NCI-H146 (cell line): ENCODE measurements at regions not wholly inside any gene's neighbourhood (a gene's known extent, or its start where the extent isn't known, plus 50 kb on each side); places are given as distances from the start of the nearest gene placed in this dataset.

ENCODE experiments used
- DNase-seq: peaks from one replicate; lab custom pipeline; 2025; lab: John Stamatoyannopoulos, UW

DNA sequence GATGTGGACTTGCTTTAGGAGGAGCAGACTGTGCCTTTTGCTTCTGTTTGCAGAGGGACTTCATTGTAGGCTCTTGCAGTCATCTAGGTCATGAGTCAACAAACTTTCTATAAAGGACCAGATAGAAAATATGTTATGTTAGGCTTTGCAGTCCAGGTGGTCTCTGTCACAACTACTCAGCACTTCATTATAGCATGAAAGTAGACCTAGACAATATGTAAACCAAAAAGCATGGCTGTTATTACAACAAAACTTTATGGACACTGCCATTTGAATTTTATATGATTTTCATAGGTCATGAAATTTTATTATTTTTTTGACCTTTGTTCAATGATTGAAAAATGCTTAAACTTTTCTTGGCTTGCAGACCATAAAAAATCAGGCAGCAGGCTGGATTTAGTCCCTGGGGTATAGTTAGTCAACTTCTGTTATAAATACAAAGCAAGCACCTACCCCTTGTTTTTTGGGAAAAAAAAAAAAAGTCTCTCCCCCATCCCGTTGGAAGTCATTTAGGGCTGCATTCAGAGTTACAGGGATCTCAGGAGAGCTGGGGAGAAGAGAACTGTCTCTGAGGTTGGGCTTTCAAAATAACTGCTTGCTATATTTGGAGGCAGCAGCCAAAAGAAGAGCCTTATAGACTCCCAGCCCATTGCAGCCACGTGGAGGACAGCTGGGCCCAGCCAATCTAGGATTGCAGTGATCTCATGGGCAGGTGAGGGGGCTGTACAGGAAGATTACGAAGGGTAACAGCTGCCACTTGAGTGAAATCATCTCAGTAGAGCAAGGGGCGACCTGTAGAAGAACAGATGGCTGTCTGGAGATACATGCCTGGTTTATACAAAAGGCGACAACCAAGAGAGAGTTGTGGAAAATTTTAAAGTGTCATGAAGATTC, 136.6 kb upstream of the TNC start:
- DNase-seq, result no peak

DNA sequence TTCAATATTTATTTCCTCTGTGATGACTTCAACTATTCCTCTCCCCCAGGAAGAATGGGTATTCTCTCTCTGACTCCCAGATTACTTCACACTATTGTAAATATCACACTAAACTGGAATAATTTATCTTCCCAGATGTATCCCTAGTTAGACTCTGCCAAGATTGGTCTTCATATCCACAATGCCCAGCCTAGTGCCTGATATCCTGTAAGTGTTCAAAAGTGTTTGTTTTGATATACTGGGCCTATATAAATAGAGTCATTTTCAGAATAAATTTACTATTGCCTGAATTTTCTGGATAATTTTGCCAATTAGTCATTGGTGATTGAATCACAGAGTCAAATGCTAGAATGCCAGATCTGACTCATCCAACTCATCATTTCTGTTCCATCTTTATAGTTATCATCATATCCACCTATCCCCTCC, 143.7 kb upstream of the TNC start:
- DNase-seq, result no peak

DNA sequence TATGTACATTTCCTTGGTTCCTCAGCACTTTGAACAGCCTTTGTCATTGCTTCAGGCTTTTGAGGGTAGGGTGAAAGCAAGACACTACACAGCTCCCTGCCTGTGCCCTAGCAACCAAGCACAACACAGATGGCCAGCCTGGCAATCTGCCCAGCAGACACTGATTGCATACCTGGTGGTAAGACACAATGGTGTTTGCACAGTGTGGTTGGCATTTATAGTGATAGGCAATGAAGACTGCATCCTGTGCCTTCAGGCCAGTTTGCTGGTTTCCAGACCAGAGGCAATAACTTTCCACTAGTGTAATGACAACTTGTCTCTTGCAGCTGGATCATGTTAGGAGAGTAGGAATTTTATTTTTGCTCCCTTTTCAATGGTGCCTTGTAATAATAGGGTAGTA, 144.5 kb upstream of the TNC start:
- DNase-seq, result peak; percentile 54

DNA sequence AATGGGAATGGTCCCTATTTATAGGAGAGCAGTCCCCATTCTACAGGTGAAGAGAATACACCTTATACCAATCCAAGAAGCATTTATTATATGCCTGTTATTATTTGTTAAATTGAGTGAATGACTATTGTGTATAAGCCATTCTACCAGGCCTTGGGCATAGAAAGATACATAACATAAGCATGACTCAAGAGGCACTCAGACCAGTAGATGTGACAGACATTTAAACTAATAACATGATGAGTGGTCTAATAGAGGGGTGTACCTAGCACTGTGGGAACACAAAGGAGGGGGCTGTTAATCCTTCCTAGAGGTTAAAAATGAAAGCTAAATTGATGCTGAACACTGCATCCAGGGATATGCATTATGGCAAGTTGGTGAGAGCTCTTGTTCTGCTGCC, 145.0 kb upstream of the TNC start:
- DNase-seq, result no peak

DNA sequence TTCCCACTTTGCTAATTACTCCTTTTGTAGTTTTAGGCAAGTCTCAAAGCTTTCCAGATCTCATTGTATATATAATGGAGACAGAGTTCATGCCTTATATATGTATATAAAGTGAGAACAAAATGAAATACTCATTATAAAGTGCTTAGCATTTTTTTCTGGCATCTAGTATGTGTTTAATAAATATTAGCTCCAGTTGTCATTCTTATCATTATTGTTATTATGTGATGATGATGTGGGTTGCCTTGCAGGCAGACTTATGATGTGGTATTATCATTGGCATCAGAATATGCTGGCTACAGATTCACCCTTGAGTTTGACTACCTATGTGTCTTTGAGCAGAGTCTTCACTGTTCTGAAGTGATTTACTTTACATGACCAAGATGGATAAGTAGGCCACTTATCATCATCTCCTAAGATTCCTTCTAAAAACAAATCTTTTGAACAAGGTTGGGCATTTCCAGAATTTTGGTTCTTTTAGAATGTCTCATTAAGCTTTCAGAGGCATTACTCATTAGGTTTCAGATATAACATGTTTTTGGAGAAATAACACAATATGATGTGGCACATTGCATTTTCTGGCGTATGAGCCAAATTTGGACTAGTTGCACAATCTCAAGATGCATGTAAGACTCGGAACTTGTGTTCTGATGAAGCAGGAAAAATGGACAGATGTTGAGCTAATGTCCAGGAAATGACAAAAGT, 145.6 kb upstream of the TNC start:
- DNase-seq, result no peak

DNA sequence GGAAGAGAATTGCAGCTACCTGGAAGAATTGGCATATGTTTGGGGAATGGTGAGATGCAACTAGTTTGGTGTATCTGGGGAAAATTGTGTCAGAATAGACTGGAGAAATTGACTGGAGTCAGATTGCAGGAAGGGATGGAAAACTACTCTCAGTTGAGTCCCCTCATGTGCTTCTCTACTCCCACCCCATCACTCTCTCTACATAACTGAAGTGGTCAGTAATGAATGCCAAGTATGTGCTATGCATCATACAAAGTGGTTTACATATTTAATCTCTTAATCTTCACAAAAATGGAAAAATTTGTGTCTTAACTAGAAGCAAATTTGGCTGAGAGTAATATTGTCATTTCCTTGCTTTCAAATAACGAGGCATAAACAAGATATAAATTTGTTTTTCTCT, 146.4 kb upstream of the TNC start:
- no peak for DNase-seq

DNA sequence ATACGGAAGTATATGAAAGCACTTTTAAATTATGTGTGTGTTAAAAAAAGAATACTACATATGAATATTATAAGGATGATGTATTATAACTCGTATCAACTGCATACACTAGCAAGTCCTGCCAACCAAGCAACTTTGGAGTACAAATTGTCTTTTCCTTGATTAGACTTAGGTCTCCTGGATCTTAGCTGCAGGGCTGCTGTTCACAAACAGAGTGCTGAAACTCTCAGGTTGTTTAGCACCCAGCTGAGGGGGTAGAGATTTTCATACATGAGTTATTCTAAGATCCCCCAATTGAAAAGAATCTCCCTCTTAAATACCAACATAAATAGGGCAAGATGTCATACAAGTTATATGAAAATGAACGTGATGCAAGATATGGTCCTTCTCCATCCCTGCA, 149.8 kb upstream of the TNC start:
- DNase-seq, result no peak

DNA sequence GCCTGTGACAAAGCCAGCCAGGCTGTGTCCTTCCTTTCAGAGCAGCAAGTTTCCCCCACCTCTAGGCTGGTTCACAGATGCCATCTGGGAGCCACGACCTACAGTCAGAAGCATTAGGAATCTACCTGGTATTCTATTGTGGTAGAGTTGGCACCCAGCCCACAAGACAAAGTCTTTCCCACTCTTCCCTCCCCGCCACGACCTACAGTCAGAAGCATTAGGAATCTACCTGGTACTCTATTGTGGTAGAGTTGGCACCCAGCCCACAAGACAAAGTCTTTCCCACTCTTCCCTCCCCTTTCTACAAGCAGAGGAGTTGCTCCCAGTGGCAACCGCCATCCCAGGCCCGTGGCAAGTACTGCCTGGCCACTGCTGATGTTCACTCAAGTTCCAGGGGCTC, 157.8 kb upstream of the TNC start:
- no peak for DNase-seq

DNA sequence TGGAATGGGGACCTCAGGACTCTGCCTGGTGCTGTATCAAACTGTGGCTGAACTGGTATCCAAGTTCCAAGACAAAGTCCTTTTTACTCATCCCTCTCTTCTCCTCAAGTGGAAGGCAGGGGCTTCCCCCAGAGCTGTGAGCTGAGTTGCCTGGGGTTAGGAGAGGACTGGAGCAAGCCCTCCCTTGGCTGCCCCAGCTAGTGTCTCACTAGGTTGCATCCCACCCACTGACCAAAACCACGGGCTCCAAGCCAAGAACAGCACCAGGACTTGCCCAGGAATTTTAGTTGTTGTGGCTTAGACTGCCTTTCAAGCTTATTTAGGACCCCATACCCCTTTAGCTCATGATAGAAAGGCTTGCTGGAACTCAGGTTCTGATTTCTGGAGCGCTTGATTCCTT, 158.7 kb upstream of the TNC start:
- DNase-seq, result no peak

DNA sequence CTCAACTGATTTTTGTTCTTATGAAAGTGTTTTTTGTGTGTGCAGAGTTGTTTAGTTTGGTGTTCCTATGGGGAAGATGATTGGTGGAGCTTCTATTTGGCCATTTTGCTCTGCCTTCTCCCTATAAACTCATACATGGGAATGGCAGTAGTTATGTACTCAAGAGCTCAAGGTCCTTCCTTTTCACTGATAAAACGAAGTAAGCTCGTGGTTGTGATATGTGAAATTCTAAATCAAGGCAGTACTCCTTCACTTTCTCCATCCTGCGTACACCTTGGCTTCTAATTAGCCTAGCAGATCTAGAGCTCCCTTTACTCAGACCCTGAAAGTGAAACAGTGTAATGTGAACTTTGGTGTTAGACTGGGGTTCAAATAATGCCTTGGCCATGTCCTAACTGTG, 159.3 kb upstream of the TNC start:
- no peak for DNase-seq

DNA sequence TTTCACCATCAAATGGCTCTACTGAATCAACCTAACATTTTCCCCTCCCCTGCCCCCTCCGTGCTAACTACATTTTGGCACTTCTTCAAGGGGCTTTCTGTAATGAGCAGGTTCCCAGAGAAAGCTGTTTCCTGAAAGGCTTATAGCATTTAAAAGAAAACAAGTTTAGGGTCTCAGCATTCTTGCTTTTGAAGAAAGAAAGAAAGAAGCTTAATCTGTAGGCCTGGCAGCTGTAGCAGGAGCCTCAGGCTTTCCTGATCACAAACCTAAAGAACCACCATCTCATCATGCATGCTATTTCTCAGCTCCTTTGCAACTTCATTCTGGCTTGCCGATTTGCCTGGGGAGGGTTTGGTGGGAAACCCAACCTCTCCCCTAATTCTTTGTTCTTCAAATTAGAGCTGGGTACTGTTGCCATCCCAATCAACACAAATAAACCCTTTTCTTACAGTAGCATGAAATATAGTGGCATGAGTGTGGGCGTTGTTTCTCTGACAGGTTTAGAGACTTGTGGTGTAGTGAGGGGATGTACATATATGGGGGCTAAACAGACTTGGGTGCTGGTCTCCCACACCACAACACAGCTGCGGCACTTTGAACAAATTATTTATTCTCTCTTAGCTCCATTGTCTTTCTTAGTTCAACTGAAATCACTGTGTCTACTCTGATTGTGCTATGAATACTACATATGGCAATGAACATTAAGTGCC, 160.5 kb upstream of the TNC start:
- no peak for DNase-seq

DNA sequence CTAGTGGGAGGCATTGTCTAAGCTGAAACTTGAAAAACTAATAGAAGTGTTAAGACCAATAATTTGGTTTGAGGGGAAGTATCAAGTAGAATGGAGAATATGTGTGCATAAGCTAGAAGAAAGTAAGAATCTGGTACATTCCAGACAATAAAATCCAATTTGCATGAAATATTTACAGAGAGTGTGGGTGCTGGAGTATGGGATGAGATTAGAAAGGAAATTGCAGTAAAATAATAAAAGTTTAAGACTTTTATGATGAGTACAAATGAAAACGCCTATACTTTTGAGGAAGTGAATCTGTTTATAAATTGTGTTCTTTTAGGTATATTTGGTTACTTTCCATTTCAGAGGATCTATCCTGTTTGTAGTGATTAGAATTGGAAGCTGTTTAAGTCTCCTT, 165.4 kb upstream of the TNC start:
- DNase-seq, result no peak

DNA sequence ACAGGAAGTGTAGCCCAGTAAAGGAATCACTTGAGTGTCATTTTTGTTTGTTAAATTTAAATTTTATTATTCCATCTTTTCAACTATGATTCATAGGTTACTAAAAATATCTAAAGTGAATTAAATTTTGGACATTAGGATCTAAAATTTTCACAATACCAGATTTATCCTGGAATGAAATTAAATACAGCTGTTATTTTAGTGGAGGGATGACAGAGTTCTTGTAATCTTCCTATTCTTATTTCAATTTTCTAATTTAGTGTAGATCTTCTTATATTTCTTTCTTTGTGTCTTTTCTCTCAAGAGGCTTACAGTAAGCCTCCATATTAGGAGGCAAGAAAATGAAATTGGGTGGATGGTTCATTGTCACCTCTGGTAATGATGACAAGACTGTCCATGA, 167.9 kb upstream of the TNC start:
- no peak for DNase-seq

DNA sequence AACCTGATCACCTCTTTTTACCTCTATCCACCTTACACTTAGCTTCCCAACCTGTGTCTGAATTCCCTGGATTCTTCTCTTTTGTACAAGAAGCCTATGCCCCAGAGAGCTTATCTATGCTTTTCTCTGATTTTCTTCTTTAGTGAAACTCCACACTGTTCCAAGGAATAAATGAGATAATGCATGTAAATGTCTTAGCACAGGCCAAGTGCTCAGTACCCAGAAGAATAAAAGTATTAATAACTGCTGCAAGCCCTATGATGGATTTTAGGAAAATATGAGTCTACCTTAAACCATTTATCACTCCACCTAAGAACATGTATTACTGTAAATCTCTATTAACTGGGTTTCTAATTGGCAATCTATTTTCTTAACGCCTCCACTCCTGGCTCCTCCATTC, 168.5 kb upstream of the TNC start:
- DNase-seq, result no peak

DNA sequence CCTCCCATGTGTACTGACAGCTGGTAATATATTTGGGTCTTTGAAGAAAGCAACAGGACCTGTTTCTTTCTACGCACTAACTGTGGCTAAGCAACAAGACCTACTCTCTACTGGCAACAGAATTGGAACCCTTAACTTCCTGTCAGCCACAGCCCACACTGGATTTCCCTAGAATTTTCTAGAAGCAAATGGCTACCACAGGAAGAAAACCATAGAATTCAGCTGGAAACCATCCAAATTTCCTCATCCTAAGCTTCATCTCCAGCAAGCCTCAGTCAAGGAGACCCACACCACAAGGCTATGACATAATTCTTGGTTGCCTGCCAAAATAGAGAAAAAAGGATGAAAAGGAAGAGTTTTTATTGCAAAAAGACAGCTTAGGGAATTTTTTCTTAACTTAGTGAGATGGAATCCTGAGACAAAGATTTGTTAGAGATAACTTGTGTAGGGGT, 171.8 kb upstream of the TNC start:
- DNase-seq, result no peak

DNA sequence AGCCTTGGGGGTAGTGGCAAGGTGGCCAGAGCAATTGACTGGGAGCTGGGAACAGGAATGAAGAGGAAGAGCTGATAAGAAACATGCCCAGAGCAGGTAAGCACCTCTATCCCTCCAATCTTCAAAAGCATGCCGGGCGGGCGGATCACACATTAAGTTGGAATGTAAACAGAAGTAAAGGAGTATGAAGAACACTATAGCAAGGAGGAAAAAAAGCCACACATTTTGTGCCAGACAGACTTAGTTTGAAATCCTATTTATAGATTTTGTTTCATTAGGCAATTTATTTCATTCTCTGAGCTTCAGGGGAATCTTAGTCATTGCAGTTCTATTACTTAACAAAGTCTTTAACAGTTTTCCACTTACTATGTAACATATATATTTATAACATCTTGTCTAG, 173.9 kb upstream of the TNC start:
- no peak for DNase-seq

DNA sequence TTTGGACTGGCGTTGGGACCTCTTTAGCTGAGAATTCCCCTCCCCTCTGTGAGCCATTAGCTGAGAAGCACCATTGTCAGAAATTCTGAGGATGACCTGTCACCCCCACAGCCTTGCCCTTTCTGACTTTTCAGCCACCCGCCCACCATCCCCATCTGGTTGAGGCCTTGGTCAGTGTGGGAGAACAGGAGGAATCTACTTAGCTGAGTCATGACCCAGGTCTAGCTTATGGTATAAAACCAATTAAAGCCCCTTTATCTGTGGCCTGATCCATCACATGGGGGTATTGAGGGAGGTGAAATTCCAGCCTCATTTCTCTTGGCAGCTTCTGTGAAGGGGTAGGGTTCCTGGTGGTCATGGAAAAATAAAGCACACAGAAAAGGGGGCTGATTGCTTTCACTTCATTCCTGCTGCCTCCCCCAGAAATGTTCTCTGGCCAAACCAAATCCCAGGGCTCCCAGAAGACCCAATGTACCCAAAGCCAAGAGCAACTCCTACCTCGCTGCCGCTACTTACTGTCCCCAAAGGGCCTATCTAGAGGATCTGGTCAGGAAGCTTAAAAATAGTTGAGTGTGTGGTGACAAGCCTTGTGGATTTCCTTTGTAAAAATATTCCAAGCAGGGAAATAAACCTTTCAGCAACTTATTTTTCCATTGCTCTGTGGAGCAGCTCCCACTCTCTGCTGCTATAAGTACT, 174.8 kb upstream of the TNC start:
- DNase-seq, result no peak

DNA sequence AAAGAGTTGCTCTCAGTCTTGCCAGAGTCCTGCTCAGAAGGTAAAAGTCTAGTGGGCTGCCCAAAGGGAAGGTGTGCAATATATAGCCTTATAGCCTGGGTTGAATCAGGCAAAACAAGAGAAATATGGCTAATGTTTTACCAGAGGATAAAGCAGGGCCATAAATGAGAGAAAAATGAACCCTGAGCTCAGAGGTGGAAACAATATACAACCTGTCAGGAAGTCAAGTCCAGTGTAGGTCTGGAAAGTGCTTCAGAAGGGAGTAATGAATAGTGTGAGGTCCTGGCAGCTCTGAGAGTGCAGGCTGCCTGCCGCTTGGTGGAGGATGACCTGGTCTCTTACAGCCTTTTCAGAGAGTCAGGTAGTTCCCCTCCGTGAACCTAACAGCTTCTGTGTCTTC, 177.8 kb upstream of the TNC start:
- DNase-seq, result no peak

DNA sequence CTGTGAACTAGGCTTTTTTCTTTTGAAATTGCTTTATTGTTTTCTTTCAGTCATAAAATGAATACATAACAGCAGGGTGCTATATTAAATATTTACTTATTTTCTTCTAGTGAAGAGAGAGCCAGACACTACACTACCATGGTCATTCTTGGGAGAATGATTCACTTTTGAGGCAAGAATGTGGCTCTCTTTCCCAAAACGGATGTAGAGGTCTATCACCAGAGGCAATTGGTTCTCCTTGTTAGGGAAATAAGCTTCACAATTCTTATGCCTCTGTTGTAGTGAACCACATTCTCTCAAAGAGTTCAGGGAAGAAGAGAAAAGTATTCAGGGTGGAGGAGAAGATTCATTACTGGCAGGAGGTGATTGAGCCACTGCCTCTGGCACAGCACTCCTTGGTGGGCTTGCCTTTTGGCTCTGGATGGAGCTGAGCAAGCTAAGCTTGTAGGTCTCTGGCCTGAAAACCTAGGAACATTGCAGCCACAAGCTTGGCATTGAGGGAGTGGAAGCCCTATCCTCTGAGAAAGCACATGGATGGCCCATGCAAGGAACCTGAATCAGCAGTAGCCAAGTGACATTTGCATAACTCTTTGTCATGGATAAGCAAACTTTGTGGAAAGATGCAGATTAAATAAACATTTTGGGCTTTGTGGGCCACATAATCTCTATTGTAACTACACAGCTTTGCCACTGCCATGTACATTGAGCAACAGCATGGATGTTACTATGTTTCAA, 179.0 kb upstream of the TNC start:
- no peak for DNase-seq

DNA sequence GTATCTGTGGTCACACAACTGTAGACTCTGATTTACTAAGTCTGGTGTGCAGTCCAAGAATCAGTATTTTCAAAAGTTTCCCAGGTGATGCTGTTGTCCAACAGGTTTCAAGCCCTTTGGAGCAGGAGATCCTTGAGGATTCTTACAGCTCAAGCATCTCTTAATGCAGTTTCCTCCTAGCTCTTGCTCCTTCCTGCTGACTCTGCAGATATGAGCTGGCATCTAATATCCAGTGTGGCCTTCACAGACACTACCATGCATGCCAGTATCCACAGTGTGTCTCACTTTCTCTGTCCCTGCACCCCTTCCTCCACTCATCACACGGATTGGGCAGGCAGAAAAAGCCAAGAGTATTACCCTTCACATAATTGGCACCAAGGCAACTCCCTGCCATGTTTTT, 182.2 kb upstream of the TNC start:
- DNase-seq, result no peak

DNA sequence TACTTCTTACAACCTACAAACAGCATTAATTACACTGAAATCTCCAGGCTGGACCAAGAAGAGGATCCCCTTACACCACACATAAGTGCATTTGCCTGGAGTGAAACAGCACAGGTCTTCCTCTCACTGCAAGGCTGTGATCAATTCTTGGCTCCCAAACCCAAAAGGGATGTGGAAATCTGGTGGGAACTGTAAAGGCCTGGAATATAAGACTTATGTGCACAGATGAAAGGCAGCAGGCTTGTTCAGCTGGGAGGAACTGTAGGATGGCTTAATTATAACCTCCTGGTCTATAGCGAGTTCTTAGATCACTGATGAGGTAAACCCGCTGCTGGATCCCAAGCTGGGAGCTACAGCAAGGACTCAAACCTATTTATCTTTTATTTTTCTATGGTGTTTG, 182.9 kb upstream of the TNC start:
- DNase-seq, result no peak

DNA sequence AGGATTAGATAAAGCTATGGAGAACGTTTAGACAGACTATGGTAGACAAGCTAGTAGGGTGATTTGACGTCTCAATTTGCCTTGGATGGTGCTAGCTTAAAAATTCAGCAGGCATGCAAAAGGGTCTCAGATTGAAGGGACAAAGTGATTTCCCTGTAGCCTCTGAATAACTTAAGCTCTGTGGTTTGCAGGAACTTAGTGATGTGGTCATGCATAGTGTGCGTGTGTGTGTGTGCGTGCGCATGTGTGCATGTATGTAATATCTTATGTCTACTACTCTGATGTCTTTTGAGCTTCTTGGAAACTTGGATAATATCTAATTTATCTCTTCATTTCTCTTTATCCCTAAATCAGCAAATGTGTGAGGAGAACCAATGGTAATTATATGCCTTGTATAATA, 183.6 kb upstream of the TNC start:
- no peak for DNase-seq
